ENCODE measurements at regions not wholly inside any gene's neighbourhood (a gene's known extent, or its start where the extent isn't known, plus 50 kb on each side); places are given as distances from the start of the nearest gene placed in this dataset.

- no peak overlapping the region for H3K9ac ChIP-seq (ENCODE audit: low read length)
- no peak overlapping the region for H4K8ac ChIP-seq (ENCODE audit: low read depth, low read length)
- no peak overlapping the region for H3K56ac ChIP-seq (ENCODE audit: low read length)
- H2BK120ac ChIP-seq (ENCODE audit: low read depth, low read length) = no peak overlapping the region
- no CpG with 5 or more reads among the region's 4 CpGs for WGBS (ENCODE audit: extremely low coverage, insufficient coverage, low lambda C conversion rate)
- H3K36me3 ChIP-seq (ENCODE audit: control insufficient read depth, insufficient read depth, low read length) = no peaks in the 10 kb centered on the region
- H2BK5ac ChIP-seq (ENCODE audit: low read length) = no peak overlapping the region
- no peak overlapping the region for H3K4me2 ChIP-seq (ENCODE audit: low read length)
- H2BK15ac ChIP-seq (replicated peaks; ENCODE audit: low read depth) = no peak overlapping the region
- no peaks in the 10 kb centered on the region for H3K27me3 ChIP-seq (ENCODE audit: insufficient read depth, low read length, poor library complexity)
- H3K79me1 ChIP-seq (ENCODE audit: low read length) = no peaks in the 10 kb centered on the region
- no peak overlapping the region for H3K4me3 ChIP-seq (ENCODE audit: low read length)
- no peak overlapping the region for H2AK5ac ChIP-seq (ENCODE audit: low read length)
- no peak overlapping the region for H3K23ac ChIP-seq (ENCODE audit: low read length)
- H3K79me2 ChIP-seq (ENCODE audit: control insufficient read depth, insufficient read depth, low read length) = no peaks in the 10 kb centered on the region
- no peak overlapping the region for H3K4ac ChIP-seq (ENCODE audit: low read depth, low read length)
- peak; percentile 24 for DNase-seq
- H4K5ac ChIP-seq (ENCODE audit: low read length) = no peak overlapping the region
- no peak overlapping the region for H3K27ac ChIP-seq (ENCODE audit: low read depth, low read length)
- no peaks in the 10 kb centered on the region for H3K4me1 ChIP-seq (ENCODE audit: control insufficient read depth, low read depth, low read length)
- H3K18ac ChIP-seq (ENCODE audit: low read length) = no peak overlapping the region
Measured at GRCh38 chr7:25985196-25985595, 166.8 kb upstream of the NFE2L3 start.

DNA sequence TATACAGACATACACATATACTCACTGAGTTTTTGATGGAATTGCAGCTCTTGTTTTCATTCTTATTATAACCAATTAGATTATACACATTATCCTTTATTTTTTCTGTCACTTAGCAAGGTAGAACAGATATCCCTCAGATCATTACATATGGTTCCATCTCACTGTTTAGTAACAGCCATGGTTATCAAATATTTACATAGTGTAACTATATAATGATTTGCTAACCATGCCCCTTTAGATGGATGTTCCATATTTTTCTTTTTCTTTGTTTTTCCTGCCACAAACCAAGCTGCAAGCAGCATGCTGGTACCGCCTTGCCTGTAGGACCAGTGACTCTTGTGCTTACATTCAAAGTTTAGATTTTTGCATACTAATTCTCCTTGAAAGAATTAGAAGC, 163.4 kb upstream of the NFE2L3 start:
- Histone ChIP-seq H3K79me2 (ENCODE audit: control insufficient read depth, insufficient read depth, low read length) (no peaks in the 10 kb centered on the region), H2BK120ac (ENCODE audit: low read depth, low read length) (no peak overlapping the region), H3K4me2 (ENCODE audit: low read length) (no peak overlapping the region), H4K5ac (ENCODE audit: low read length) (no peak overlapping the region), H2AK5ac (ENCODE audit: low read length) (no peak overlapping the region), H2BK5ac (ENCODE audit: low read length) (no peak overlapping the region), H3K56ac (ENCODE audit: low read length) (no peak overlapping the region), H3K79me1 (ENCODE audit: low read length) (no peaks in the 10 kb centered on the region), H3K4me3 (ENCODE audit: low read length) (no peak overlapping the region), H3K23ac (ENCODE audit: low read length) (no peak overlapping the region), H3K4me1 (ENCODE audit: control insufficient read depth, low read depth, low read length) (no peaks in the 10 kb centered on the region), H3K18ac (ENCODE audit: low read length) (no peak overlapping the region), H2BK15ac (replicated peaks; ENCODE audit: low read depth) (no peak overlapping the region), H4K8ac (ENCODE audit: low read depth, low read length) (no peak overlapping the region), H3K27me3 (ENCODE audit: insufficient read depth, low read length, poor library complexity) (no peaks in the 10 kb centered on the region), H3K36me3 (ENCODE audit: control insufficient read depth, insufficient read depth, low read length) (no peaks in the 10 kb centered on the region), H3K27ac (ENCODE audit: low read depth, low read length) (no peak overlapping the region), H3K4ac (ENCODE audit: low read depth, low read length) (no peak overlapping the region), H3K9ac (ENCODE audit: low read length) (no peak overlapping the region)
- no peak for DNase-seq
- WGBS (ENCODE audit: extremely low coverage, insufficient coverage, low lambda C conversion rate) = no CpG with 5 or more reads among the region's 1 CpG

DNA sequence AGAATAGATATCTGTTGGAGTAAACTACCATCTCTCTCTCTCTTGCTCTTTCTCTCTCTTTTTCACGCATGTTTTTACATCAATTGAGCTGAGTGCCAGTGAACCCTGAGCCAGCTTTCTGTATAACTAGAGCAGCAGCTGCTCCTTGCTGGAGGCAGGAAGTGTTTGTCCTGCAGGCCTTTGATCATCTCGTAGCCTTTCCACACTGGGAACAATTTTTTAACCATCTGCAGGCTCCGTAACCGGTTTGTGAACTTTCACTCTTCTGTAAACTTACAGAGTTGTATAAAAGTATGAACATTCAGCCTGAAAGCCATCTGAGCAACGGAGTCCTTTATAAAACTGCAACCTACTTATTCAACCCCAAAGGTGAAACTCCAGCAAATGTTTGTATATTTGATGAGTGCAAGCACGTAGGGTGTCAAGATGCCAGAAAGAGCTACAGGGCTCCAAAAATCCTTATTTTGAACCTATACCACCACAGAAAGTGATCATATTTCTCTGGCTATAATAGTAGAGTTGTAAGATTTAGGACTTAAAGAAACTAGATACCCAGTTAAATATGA, 162.8 kb upstream of the NFE2L3 start:
- Histone ChIP-seq H3K23ac (ENCODE audit: low read length) (no peak overlapping the region), H2BK120ac (ENCODE audit: low read depth, low read length) (no peak overlapping the region), H2BK15ac (replicated peaks; ENCODE audit: low read depth) (no peak overlapping the region), H2BK5ac (ENCODE audit: low read length) (no peak overlapping the region), H4K8ac (ENCODE audit: low read depth, low read length) (no peak overlapping the region), H3K4ac (ENCODE audit: low read depth, low read length) (no peak overlapping the region), H3K18ac (ENCODE audit: low read length) (no peak overlapping the region), H3K79me2 (ENCODE audit: control insufficient read depth, insufficient read depth, low read length) (no peaks in the 10 kb centered on the region), H3K56ac (ENCODE audit: low read length) (no peak overlapping the region), H3K79me1 (ENCODE audit: low read length) (no peaks in the 10 kb centered on the region), H3K36me3 (ENCODE audit: control insufficient read depth, insufficient read depth, low read length) (no peaks in the 10 kb centered on the region), H3K4me3 (ENCODE audit: low read length) (no peak overlapping the region), H3K4me2 (ENCODE audit: low read length) (no peak overlapping the region), H2AK5ac (ENCODE audit: low read length) (no peak overlapping the region), H3K27ac (ENCODE audit: low read depth, low read length) (no peak overlapping the region), H3K4me1 (ENCODE audit: control insufficient read depth, low read depth, low read length) (no peaks in the 10 kb centered on the region), H3K9ac (ENCODE audit: low read length) (no peak overlapping the region), H3K27me3 (ENCODE audit: insufficient read depth, low read length, poor library complexity) (no peaks in the 10 kb centered on the region), H4K5ac (ENCODE audit: low read length) (no peak overlapping the region)
- WGBS (ENCODE audit: extremely low coverage, insufficient coverage, low lambda C conversion rate) = no CpG with 5 or more reads among the region's 6 CpGs
- no peak for DNase-seq

DNA sequence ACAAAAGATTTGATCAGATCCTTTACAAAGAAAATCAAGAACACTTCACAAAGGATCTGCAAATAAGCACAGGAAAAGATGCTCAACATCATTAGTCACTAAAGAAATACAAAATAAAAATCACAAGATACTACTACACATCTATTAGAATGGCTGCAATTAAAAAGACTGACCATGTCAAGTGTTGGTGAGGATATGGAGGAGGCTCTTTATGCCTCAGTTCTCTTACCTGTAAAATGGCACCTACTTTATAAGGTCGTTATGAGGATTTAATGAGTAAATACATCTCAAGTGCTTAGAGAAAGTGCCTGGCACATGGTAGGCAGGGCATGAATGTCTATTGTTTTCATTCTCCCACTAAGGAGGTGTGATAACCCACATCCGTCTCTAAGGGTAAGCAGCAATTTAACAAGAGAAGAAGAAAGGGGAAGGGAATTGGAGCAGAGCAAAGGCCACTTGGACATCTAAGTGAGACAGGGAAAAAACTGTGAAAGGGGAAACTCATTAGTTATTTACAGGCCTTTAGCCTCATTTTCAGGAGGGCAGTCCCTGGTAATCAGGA, 157.5 kb upstream of the NFE2L3 start:
- Histone ChIP-seq H4K5ac (ENCODE audit: low read length) (no peak overlapping the region), H2BK5ac (ENCODE audit: low read length) (no peak overlapping the region), H3K36me3 (ENCODE audit: control insufficient read depth, insufficient read depth, low read length) (no peaks in the 10 kb centered on the region), H4K8ac (ENCODE audit: low read depth, low read length) (no peak overlapping the region), H3K23ac (ENCODE audit: low read length) (no peak overlapping the region), H2AK5ac (ENCODE audit: low read length) (no peak overlapping the region), H2BK15ac (replicated peaks; ENCODE audit: low read depth) (no peak overlapping the region), H3K18ac (ENCODE audit: low read length) (no peak overlapping the region), H3K79me2 (ENCODE audit: control insufficient read depth, insufficient read depth, low read length) (no peaks in the 10 kb centered on the region), H3K4me3 (ENCODE audit: low read length) (no peak overlapping the region), H3K79me1 (ENCODE audit: low read length) (no peaks in the 10 kb centered on the region), H3K4ac (ENCODE audit: low read depth, low read length) (no peak overlapping the region), H3K56ac (ENCODE audit: low read length) (no peak overlapping the region), H3K27ac (ENCODE audit: low read depth, low read length) (no peak overlapping the region), H2BK120ac (ENCODE audit: low read depth, low read length) (no peak overlapping the region), H3K4me2 (ENCODE audit: low read length) (no peak overlapping the region), H3K9ac (ENCODE audit: low read length) (no peak overlapping the region), H3K4me1 (ENCODE audit: control insufficient read depth, low read depth, low read length) (no peaks in the 10 kb centered on the region), H3K27me3 (ENCODE audit: insufficient read depth, low read length, poor library complexity) (no peaks in the 10 kb centered on the region)
- whole genome bisulfite sequencing (ENCODE audit: extremely low coverage, insufficient coverage, low lambda C conversion rate) = no CpG with 5 or more reads among the region's 2 CpGs
- no peak for DNase-seq

DNA sequence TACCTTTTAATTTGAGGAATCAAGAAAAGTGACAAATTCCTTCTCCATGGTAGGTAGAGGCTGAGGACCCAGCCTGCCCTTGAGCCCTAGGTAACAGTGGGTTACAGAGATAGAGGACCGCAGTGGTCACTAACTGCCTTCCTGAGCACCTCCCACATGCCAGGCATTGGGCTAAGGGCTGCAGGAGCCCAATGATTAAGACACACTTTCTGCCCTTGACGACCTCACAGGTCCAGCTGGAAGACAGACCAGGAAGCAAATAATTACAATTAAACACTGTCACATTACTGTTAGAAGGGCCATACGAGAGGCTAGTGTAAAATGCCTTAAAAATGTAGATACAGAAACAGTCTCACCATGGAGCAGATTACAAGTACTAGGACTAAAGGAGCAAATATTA, 156.8 kb upstream of the NFE2L3 start:
- no peaks in the 10 kb centered on the region for H3K36me3 ChIP-seq (ENCODE audit: control insufficient read depth, insufficient read depth, low read length)
- no peak overlapping the region for H3K23ac ChIP-seq (ENCODE audit: low read length)
- no peak overlapping the region for H3K18ac ChIP-seq (ENCODE audit: low read length)
- H4K8ac ChIP-seq (ENCODE audit: low read depth, low read length) = no peak overlapping the region
- H2BK120ac ChIP-seq (ENCODE audit: low read depth, low read length) = no peak overlapping the region
- no CpG with 5 or more reads among the region's 3 CpGs for WGBS (ENCODE audit: extremely low coverage, insufficient coverage, low lambda C conversion rate)
- no peak overlapping the region for H2BK15ac ChIP-seq (replicated peaks; ENCODE audit: low read depth)
- no peak overlapping the region for H3K27ac ChIP-seq (ENCODE audit: low read depth, low read length)
- no peak overlapping the region for H3K56ac ChIP-seq (ENCODE audit: low read length)
- no peak overlapping the region for H2AK5ac ChIP-seq (ENCODE audit: low read length)
- H3K4me1 ChIP-seq (ENCODE audit: control insufficient read depth, low read depth, low read length) = no peaks in the 10 kb centered on the region
- H4K5ac ChIP-seq (ENCODE audit: low read length) = no peak overlapping the region
- H3K4me3 ChIP-seq (ENCODE audit: low read length) = no peak overlapping the region
- H3K27me3 ChIP-seq (ENCODE audit: insufficient read depth, low read length, poor library complexity) = no peaks in the 10 kb centered on the region
- no peak overlapping the region for H3K4ac ChIP-seq (ENCODE audit: low read depth, low read length)
- no peak overlapping the region for H3K9ac ChIP-seq (ENCODE audit: low read length)
- no peak overlapping the region for H2BK5ac ChIP-seq (ENCODE audit: low read length)
- no peaks in the 10 kb centered on the region for H3K79me2 ChIP-seq (ENCODE audit: control insufficient read depth, insufficient read depth, low read length)
- no peak for DNase-seq
- no peak overlapping the region for H3K4me2 ChIP-seq (ENCODE audit: low read length)
- H3K79me1 ChIP-seq (ENCODE audit: low read length) = no peaks in the 10 kb centered on the region

GRCh38 chr7:25996006-25996408, 156.0 kb upstream of the NFE2L3 start:
- no peak overlapping the region for H3K9ac ChIP-seq (ENCODE audit: low read length)

More at GRCh38 chr7:25996006-25996408, 156.0 kb upstream of the NFE2L3 start:
- no peak overlapping the region for H3K27ac ChIP-seq (ENCODE audit: low read depth, low read length)
- no peaks in the 10 kb centered on the region for H3K36me3 ChIP-seq (ENCODE audit: control insufficient read depth, insufficient read depth, low read length)
- H3K27me3 ChIP-seq (ENCODE audit: insufficient read depth, low read length, poor library complexity) = no peaks in the 10 kb centered on the region
- no CpG with 5 or more reads among the region's 7 CpGs for WGBS (ENCODE audit: extremely low coverage, insufficient coverage, low lambda C conversion rate)
- H3K4me3 ChIP-seq (ENCODE audit: low read length) = no peak overlapping the region
- H3K79me2 ChIP-seq (ENCODE audit: control insufficient read depth, insufficient read depth, low read length) = no peaks in the 10 kb centered on the region
- H3K4me1 ChIP-seq (ENCODE audit: control insufficient read depth, low read depth, low read length) = no peaks in the 10 kb centered on the region
- no peak overlapping the region for H3K56ac ChIP-seq (ENCODE audit: low read length)
- H2BK5ac ChIP-seq (ENCODE audit: low read length) = no peak overlapping the region
- no peak overlapping the region for H2BK15ac ChIP-seq (replicated peaks; ENCODE audit: low read depth)
- H2AK5ac ChIP-seq (ENCODE audit: low read length) = no peak overlapping the region
- H3K4me2 ChIP-seq (ENCODE audit: low read length) = no peak overlapping the region
- H4K8ac ChIP-seq (ENCODE audit: low read depth, low read length) = no peak overlapping the region
- no peak overlapping the region for H4K5ac ChIP-seq (ENCODE audit: low read length)
- H2BK120ac ChIP-seq (ENCODE audit: low read depth, low read length) = no peak overlapping the region
- H3K18ac ChIP-seq (ENCODE audit: low read length) = no peak overlapping the region
- H3K4ac ChIP-seq (ENCODE audit: low read depth, low read length) = no peak overlapping the region
- peak; percentile 32 for DNase-seq
- H3K79me1 ChIP-seq (ENCODE audit: low read length) = no peaks in the 10 kb centered on the region
- no peak overlapping the region for H3K23ac ChIP-seq (ENCODE audit: low read length)
